ENCODE measurements at regions not wholly inside any gene's neighbourhood (a gene's known extent, or its start where the extent isn't known, plus 50 kb on each side); places are given as distances from the start of the nearest gene placed in this dataset.

DNA sequence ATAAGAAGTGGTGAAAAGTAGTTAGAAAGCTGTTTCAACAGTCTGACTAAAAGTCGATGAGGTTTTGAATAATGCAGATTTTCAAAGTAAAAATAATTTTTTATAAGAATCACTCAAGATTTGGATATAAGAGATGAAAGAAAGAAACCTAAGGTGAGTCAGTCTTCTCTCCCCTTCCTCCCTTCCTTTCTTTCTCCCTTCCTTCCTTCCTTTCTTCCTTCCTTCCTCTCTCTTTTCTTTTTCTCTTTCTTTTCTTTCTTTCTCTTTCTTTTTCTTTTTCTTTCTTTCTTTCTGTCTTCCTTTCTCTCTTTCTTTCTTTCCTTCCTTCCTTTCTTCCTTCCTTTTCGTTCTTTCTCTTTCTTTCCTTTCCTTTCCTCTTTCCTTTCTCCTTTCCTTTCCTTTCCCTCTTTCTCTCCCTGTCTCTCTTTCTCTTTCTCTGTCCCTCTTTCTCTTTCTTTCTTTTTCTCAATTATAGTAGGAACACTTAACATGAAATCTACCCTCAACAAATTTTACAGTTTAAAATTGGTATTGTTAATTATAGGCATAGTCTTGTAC lies 308.6 kb downstream of the ARL4A start:
- Histone ChIP-seq H3K27ac (ENCODE audit: insufficient read depth, low read depth, low read length) (no peak overlapping the region), H3K9ac (replicated peaks; ENCODE audit: extremely low read depth, insufficient read depth, low read length) (no peak overlapping the region), H3K4me3 (replicated peaks in 1 of 3; ENCODE audit: insufficient read depth in 1 of 3, low read depth in 1 of 3, low read length in 3 of 3) (no peak overlapping the region), H3K9me1 (replicated peaks; ENCODE audit: control insufficient read depth, extremely low read depth, insufficient read depth, low read length) (no peaks in the 10 kb centered on the region), H3K4me2 (ENCODE audit: insufficient read depth, low read length) (no peak overlapping the region), H2AFZ (ENCODE audit: low read depth, low read length) (no peak overlapping the region), H3K9me3 (replicated peaks; ENCODE audit: control insufficient read depth, insufficient read depth, low read length) (no peaks in the 10 kb centered on the region), H3K36me3 (ENCODE audit: control insufficient read depth in 2 of 2, extremely low read depth in 1 of 2, insufficient read depth in 2 of 2, low read length in 2 of 2) (no peaks in the 10 kb centered on the region), H3K79me2 (ENCODE audit: control insufficient read depth, insufficient read depth, low read length) (no peaks in the 10 kb centered on the region), H3K27me3 (ENCODE audit: control insufficient read depth in 2 of 2, insufficient read depth in 2 of 2, low read length in 2 of 2) (no peaks in the 10 kb centered on the region), H4K20me1 (replicated peaks; ENCODE audit: control insufficient read depth, extremely low read depth, insufficient read depth, low read length) (no peaks in the 10 kb centered on the region), H3K4me1 (ENCODE audit: control insufficient read depth, extremely low read depth, insufficient read depth, low read length) (no peaks in the 10 kb centered on the region)
- ChIA-PET CTCF (no interaction called here), POLR2A (no interaction called here)
- no TSS peak for BruUV-seq (replicated peaks)
- DNase-seq (ENCODE audit: low read depth, low spot score), result no peak
- intact Hi-C loops (cut with micrococcal nuclease), result no loop called here
- dilution Hi-C loops (cut with MboI; ENCODE audit: extremely low pct_ligation_motif_present, low sequenced_read_pairs), result no loop called here
- no peak for FAIRE-seq
- TF ChIP-seq JUN (IDR thresholded peaks at IDR 0.05; ENCODE audit: borderline replicate concordance, insufficient read depth, insufficient read length, low read depth) (no peak), FOS (IDR thresholded peaks at IDR 0.05; ENCODE audit: borderline replicate concordance, insufficient read depth, low read length) (no peak), GATA2 (IDR thresholded peaks at IDR 0.05; ENCODE audit: insufficient read depth, insufficient read length, low read depth, low read length) (no peak), POLR2AphosphoS5 (IDR thresholded peaks at IDR 0.05; ENCODE audit: insufficient read depth, low read depth, low read length) (no peak), POLR2A (IDR thresholded peaks at IDR 0.05; ENCODE audit: low read depth, low read length) (no peak), EZH2 (IDR thresholded peaks at IDR 0.05; ENCODE audit: borderline replicate concordance, low read depth, low read length, severe bottlenecking) (no peak), MYC (IDR thresholded peaks at IDR 0.05; ENCODE audit: low read depth, low read length) (no peak)
- TF ChIP-seq, protein P1, sequence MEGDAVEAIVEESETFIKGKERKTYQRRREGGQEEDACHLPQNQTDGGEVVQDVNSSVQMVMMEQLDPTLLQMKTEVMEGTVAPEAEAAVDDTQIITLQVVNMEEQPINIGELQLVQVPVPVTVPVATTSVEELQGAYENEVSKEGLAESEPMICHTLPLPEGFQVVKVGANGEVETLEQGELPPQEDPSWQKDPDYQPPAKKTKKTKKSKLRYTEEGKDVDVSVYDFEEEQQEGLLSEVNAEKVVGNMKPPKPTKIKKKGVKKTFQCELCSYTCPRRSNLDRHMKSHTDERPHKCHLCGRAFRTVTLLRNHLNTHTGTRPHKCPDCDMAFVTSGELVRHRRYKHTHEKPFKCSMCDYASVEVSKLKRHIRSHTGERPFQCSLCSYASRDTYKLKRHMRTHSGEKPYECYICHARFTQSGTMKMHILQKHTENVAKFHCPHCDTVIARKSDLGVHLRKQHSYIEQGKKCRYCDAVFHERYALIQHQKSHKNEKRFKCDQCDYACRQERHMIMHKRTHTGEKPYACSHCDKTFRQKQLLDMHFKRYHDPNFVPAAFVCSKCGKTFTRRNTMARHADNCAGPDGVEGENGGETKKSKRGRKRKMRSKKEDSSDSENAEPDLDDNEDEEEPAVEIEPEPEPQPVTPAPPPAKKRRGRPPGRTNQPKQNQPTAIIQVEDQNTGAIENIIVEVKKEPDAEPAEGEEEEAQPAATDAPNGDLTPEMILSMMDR (IDR thresholded peaks at IDR 0.05; ENCODE audit: extremely low read depth in 1 of 2, insufficient read depth in 1 of 2, low read depth in 1 of 2, low read length in 2 of 2), result no peak
- TF ChIP-seq, protein P2, sequence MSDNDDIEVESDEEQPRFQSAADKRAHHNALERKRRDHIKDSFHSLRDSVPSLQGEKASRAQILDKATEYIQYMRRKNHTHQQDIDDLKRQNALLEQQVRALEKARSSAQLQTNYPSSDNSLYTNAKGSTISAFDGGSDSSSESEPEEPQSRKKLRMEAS (IDR thresholded peaks at IDR 0.05; ENCODE audit: insufficient read depth, insufficient read length), result no peak

All from endothelial cell of umbilical vein (primary cell).